Keratinocyte (primary cell): ENCODE measurements at regions not wholly inside any gene's neighbourhood (a gene's known extent, or its start where the extent isn't known, plus 50 kb on each side); places are given as distances from the start of the nearest gene placed in this dataset.

ENCODE experiments used
- DNase-seq: peaks from one replicate; pipeline ENCODE4 v3.0.0-alpha.2; 2011; ENCODE audit warnings: low read depth, missing footprints, low spot score
- FAIRE-seq: peaks from 2 replicates; lab custom pipeline; 2011; peaks lifted over from hg19 to GRCh38; lab: Jason Lieb, UNC
- H2AFZ ChIP-seq: 2 replicates; pipeline ENCODE4 v1.6.0; 2012; ENCODE audit warnings: low read length, control low read depth, inconsistent platforms; ENCODE audit not compliant: control insufficient read depth
- H3K27ac ChIP-seq: 2 replicates; pipeline ENCODE4 v1.5.1; 2011; ENCODE audit warnings: low read length; ENCODE audit not compliant: control insufficient read depth, insufficient read depth
- H3K27me3 ChIP-seq: 3 replicates; pipeline ENCODE4 v1.6.0; 2011; ENCODE audit warnings: low read length; ENCODE audit not compliant: control insufficient read depth, insufficient read depth; ENCODE audit errors: extremely low read depth
- H3K36me3 ChIP-seq, 2 experiments: 2 replicates in 1 of 2; 3 replicates in 1 of 2; pipeline ENCODE4 v1.5.1; 2011; ENCODE audit warnings: low read length in 2 of 2, mild to moderate bottlenecking in 1 of 2; ENCODE audit not compliant: control insufficient read depth in 2 of 2, insufficient read depth in 2 of 2; ENCODE audit errors: extremely low read depth in 1 of 2
- H3K4me1 ChIP-seq: 3 replicates; pipeline ENCODE4 v1.5.1; 2011; ENCODE audit warnings: low read length; ENCODE audit not compliant: control insufficient read depth, insufficient read depth; ENCODE audit errors: extremely low read depth
- H3K4me2 ChIP-seq: 3 replicates; pipeline ENCODE4 v1.6.0; 2011; ENCODE audit warnings: low read depth, low read length; ENCODE audit not compliant: control insufficient read depth, insufficient read depth; ENCODE audit errors: extremely low read depth
- H3K4me3 ChIP-seq, 3 experiments: fragments of 200-600 bp in 1 of 3; sonication (generic) in 1 of 3; 2 replicates in 2 of 3; 3 replicates in 1 of 3; pipeline ENCODE4 v1.5.1; 2011 to 2016; ENCODE audit warnings: low read length in 3 of 3, mild to moderate bottlenecking in 3 of 3, control low read depth in 2 of 3, inconsistent platforms in 1 of 3, low read depth in 1 of 3, mixed read lengths in 1 of 3, mixed run types in 1 of 3, moderate library complexity in 1 of 3; ENCODE audit not compliant: control insufficient read depth in 2 of 3, insufficient read depth in 2 of 3; ENCODE audit errors: extremely low read depth in 1 of 3
- H3K79me2 ChIP-seq: 2 replicates; pipeline ENCODE4 v1.6.0; 2012; ENCODE audit warnings: low read length; ENCODE audit not compliant: control insufficient read depth, insufficient read depth
- H3K9ac ChIP-seq: 3 replicates; pipeline ENCODE4 v1.6.0; 2011; ENCODE audit warnings: low read length; ENCODE audit not compliant: control insufficient read depth, insufficient read depth; ENCODE audit errors: extremely low read depth
- H3K9me1 ChIP-seq: 3 replicates; pipeline ENCODE4 v1.6.0; 2011; ENCODE audit warnings: low read length; ENCODE audit not compliant: control insufficient read depth, insufficient read depth; ENCODE audit errors: extremely low read depth
- H3K9me3 ChIP-seq: 2 replicates; pipeline ENCODE4 v1.5.1; 2012; ENCODE audit warnings: low read depth, low read length; ENCODE audit not compliant: control insufficient read depth
- H4K20me1 ChIP-seq: 3 replicates; pipeline ENCODE4 v1.6.0; 2011; ENCODE audit warnings: low read length; ENCODE audit not compliant: control insufficient read depth, insufficient read depth; ENCODE audit errors: extremely low read depth
- EZH2 ChIP-seq: IDR thresholded peaks from one replicate; pipeline ENCODE4 v1.6.1; 2012; ENCODE audit warnings: inconsistent platforms, mild to moderate bottlenecking, low read length, moderate library complexity
- dilution Hi-C: fragments of 300-500 bp; cut with MboI; formaldehyde crosslinking; loops from one replicate; pipeline ENCODE4 v1.7.0; 2020; ENCODE audit warnings: low sequenced_read_pairs; ENCODE audit not compliant: extremely low pct_ligation_motif_present
- TF ChIP-seq, protein P1 (sequence below), 3 experiments: IDR thresholded peaks in 1 of 3; conservative IDR thresholded peaks in 1 of 3; optimal IDR thresholded peaks in 1 of 3; 2 replicates in 2 of 3; 3 replicates in 1 of 3; pipeline versions ENCODE3 to v1.5.1; 2011; ENCODE audit warnings: low read length in 3 of 3, mild to moderate bottlenecking in 3 of 3, moderate library complexity in 2 of 3, control low read depth in 1 of 3, inconsistent platforms in 1 of 3; ENCODE audit not compliant: insufficient read depth in 2 of 3; ENCODE audit errors: extremely low read depth in 1 of 3

DNA sequence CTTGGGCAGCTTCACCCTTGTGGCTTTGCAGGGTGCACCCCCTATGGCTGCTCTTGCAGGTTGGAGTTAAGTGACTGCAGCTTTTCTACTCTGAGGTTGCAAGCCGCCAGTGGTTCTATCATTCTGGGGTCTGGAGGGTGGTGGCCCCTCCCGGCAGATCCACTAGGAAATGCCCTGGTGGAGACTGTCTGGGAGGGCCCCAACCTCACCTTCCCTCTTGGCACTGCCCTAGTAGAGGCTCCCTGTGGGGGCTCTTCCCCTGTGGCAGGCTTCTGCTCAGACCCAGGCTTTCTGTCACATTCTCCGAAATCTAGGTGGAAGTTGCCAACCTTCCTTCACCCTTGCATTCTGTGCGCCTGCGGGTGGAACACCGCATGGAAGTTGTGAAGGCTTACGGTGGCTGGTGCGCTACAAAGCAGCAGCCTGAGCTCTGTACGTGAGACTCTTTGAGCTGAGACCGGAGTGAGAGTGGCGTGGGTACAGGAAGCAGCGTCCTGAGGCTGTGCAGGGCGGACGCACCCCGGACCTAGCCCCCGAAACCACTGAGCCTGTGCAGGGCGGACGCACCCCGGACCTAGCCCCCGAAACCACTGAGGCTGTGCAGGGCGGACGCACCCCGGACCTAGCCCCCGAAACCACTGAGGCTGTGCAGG, 626.7 kb upstream of the FRG1 start:
- Histone ChIP-seq H3K27me3 (no peaks in the 10 kb centered on the region), H4K20me1 (no peaks in the 10 kb centered on the region), H3K27ac (no peak overlapping the region), H3K4me3 (no peak overlapping the region), H3K9me3 (peaks cover 2% of the 10 kb centered on the region), H2AFZ (no peak overlapping the region), H3K79me2 (no peaks in the 10 kb centered on the region), H3K36me3 (no peaks in the 10 kb centered on the region), H3K4me2 (no peak overlapping the region), H3K9me1 (no peaks in the 10 kb centered on the region), H3K9ac (no peak overlapping the region), H3K4me1 (no peaks in the 10 kb centered on the region)
- DNase-seq (no peak), FAIRE-seq (no peak)
- dilution Hi-C loops = no loop called here
- TF ChIP-seq EZH2 = no peak
- TF ChIP-seq, protein P1, sequence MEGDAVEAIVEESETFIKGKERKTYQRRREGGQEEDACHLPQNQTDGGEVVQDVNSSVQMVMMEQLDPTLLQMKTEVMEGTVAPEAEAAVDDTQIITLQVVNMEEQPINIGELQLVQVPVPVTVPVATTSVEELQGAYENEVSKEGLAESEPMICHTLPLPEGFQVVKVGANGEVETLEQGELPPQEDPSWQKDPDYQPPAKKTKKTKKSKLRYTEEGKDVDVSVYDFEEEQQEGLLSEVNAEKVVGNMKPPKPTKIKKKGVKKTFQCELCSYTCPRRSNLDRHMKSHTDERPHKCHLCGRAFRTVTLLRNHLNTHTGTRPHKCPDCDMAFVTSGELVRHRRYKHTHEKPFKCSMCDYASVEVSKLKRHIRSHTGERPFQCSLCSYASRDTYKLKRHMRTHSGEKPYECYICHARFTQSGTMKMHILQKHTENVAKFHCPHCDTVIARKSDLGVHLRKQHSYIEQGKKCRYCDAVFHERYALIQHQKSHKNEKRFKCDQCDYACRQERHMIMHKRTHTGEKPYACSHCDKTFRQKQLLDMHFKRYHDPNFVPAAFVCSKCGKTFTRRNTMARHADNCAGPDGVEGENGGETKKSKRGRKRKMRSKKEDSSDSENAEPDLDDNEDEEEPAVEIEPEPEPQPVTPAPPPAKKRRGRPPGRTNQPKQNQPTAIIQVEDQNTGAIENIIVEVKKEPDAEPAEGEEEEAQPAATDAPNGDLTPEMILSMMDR (optimal IDR thresholded peaks at IDR 0.05 in 1 of 3, IDR thresholded peaks at IDR 0.05 in 1 of 3, conservative IDR thresholded peaks at IDR 0.05 in 1 of 3; ENCODE audit: extremely low read depth in 1 of 3, insufficient read depth in 2 of 3, low read length in 3 of 3) = no peak

DNA sequence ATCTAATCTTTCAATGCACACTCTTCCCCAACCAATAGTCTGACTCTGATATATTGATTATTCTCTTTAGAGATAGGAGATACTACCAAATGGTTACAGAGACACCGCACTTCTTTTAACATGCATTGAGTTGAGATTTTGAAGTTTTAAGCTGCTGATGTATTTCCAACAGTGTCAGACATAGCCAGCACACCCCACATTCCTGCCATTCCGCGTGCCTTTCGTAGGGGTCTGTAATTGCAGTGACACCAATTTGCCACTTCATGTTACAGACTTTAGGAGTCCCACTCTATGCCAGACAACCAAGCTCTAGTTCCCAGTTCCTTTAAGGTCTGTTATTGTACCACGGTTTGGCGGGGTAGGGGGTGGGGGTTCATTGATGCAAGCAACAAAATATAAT, 618.2 kb upstream of the FRG1 start:
- no peaks in the 10 kb centered on the region for H3K4me1 ChIP-seq
- no peaks in the 10 kb centered on the region for H3K36me3 ChIP-seq
- DNase-seq (no peak), FAIRE-seq (no peak)
- H3K27ac ChIP-seq = no peak overlapping the region
- H3K79me2 ChIP-seq = no peaks in the 10 kb centered on the region
- H3K27me3 ChIP-seq = no peaks in the 10 kb centered on the region
- H3K4me2 ChIP-seq = no peak overlapping the region
- no peaks in the 10 kb centered on the region for H4K20me1 ChIP-seq
- H3K9me1 ChIP-seq = no peaks in the 10 kb centered on the region
- H2AFZ ChIP-seq = no peak overlapping the region
- no peak overlapping the region for H3K4me3 ChIP-seq
- no peak overlapping the region for H3K9ac ChIP-seq
- H3K9me3 ChIP-seq = no peaks in the 10 kb centered on the region
- dilution Hi-C loops = no loop called here
- TF ChIP-seq, protein P1 (optimal IDR thresholded peaks at IDR 0.05 in 1 of 3, IDR thresholded peaks at IDR 0.05 in 1 of 3, conservative IDR thresholded peaks at IDR 0.05 in 1 of 3; ENCODE audit: extremely low read depth in 1 of 3, insufficient read depth in 2 of 3, low read length in 3 of 3) = no peak
- TF ChIP-seq EZH2 = no peak
